ENCODE measurements at regions not wholly inside any gene's neighbourhood (a gene's known extent, or its start where the extent isn't known, plus 50 kb on each side); places are given as distances from the start of the nearest gene placed in this dataset.

DNA sequence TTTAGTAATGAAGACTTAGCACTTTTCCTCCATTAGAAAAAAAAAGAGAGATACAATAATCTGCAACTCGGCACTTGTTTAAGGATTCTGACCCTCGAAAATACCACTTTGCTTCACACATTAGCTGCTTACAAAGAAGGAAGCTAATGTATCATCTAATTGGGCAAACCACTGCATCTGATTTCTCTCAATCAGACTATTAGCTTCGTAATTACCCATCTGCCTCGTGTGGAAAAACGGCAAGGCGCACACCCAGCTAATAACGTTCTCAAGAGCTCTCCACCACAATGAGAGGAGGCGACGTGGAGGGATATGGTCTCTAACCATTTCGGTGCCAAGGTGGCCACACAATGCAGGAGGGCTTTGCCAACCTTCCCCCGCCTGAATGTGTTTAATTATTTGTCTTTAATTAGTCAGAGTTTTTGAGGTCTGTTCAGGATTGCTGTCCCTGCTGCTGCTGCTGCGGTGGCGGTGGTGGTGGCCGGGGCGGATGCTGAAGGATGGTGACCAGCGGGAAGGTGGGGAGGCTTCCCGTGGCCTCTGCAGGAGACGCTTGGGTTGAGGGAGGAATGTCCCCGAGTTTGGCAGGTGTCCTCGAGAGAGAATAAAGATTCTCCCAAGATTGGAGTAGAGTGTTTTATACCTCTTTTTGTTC lies 374.5 kb downstream of the RPS6KC1 start:
- no peak overlapping the region for H3K27ac ChIP-seq (ENCODE audit: insufficient read depth, low read depth, low read length, poor library complexity, severe bottlenecking)
- no peak overlapping the region for H3K4me3 ChIP-seq (ENCODE audit: insufficient read depth, low read depth, low read length)
- WGBS, 2 experiments: 96 to 97% methylated on average over 20 of the region's 20 CpGs
- H3K36me3 ChIP-seq (ENCODE audit: control insufficient read depth, insufficient read depth, low read length): no peaks in the 10 kb centered on the region
- no peaks in the 10 kb centered on the region for H3K27me3 ChIP-seq (ENCODE audit: control insufficient read depth, insufficient read depth, low read length, poor library complexity, severe bottlenecking)
- H3K4me1 ChIP-seq (ENCODE audit: control insufficient read depth, insufficient read depth, low read length): peaks cover 22% of the 10 kb centered on the region
- no peaks in the 10 kb centered on the region for H3K9me3 ChIP-seq (ENCODE audit: control insufficient read depth, low read length)

DNA sequence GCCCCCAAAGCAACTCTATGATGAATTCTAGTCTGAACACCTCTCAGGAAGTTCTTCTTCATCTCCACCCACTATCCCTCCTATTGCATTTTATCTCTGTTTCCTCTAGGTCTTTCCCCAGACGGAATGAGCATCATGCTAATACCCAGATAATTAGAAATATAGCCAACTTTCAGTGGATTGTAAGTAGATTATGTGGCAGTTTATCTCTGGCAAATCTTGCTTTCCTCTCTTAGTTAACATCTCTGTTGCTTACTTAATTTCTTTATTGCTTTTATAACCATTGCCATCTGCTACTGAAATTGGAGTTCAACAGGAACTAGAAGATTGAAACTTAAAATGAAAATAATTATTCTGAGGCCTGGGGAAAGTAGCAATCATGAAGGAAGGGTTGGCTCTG lies 378.6 kb downstream of the RPS6KC1 start:
- Histone ChIP-seq H3K4me3 (ENCODE audit: insufficient read depth, low read depth, low read length) (no peak overlapping the region), H3K4me1 (ENCODE audit: control insufficient read depth, insufficient read depth, low read length) (peaks cover 4% of the 10 kb centered on the region), H3K9me3 (ENCODE audit: control insufficient read depth, low read length) (no peaks in the 10 kb centered on the region), H3K27me3 (ENCODE audit: control insufficient read depth, insufficient read depth, low read length, poor library complexity, severe bottlenecking) (no peaks in the 10 kb centered on the region), H3K27ac (ENCODE audit: insufficient read depth, low read depth, low read length, poor library complexity, severe bottlenecking) (no peak overlapping the region), H3K36me3 (ENCODE audit: control insufficient read depth, insufficient read depth, low read length) (no peaks in the 10 kb centered on the region)
- WGBS, 2 experiments: 100% methylated on average over 1 of the region's 1 CpG; no CpG with 5 or more reads in 1 of the 2 experiments

DNA sequence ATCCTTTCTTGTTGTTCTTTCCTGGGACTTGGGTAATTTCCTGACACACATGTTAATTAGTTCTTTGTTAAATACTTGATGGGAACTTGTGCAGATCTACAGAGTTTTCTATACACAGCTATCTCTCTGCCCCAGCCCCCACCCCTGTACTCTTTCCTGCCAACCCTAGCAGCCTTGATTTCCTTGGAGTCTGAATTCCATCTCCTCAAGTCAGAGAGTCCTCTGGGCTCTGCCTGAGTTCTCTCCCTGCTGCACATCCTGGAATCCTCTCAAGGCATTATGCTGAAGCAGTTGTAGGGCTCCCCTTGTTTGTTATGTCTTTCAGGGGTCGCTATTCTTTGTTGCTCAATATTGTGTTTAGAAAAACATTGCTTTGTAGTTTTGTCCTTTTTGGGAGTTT lies 384.7 kb downstream of the RPS6KC1 start:
- H3K4me1 ChIP-seq (ENCODE audit: control insufficient read depth, insufficient read depth, low read length): no peaks in the 10 kb centered on the region
- 68 to 76% methylated on average over 1 of the region's 1 CpG for WGBS, 2 experiments
- H3K27ac ChIP-seq (ENCODE audit: insufficient read depth, low read depth, low read length, poor library complexity, severe bottlenecking): no peak overlapping the region

DNA sequence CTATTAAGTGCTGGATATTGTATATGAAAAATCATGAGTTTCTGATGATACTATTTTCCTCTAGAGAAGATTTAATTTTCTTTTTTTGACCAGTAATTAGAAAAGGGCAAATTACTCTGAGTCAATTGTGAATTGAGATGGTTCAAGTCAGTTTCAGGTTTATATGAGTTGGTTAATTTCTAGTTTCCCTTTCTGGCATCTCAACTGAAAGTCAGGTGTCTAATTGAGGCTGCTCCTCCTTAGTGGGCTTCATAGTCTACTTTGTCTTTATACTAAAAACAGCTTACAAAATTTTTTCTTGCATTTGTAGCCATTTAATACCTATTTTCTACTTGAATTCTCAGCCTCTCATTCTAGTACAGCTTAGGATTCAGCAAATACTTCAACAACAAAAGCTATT lies 387.3 kb downstream of the RPS6KC1 start:
- H3K27ac ChIP-seq (ENCODE audit: insufficient read depth, low read depth, low read length, poor library complexity, severe bottlenecking): no peak overlapping the region
- H3K4me3 ChIP-seq (ENCODE audit: insufficient read depth, low read depth, low read length): no peak overlapping the region
- no peaks in the 10 kb centered on the region for H3K36me3 ChIP-seq (ENCODE audit: control insufficient read depth, insufficient read depth, low read length)
- no peaks in the 10 kb centered on the region for H3K27me3 ChIP-seq (ENCODE audit: control insufficient read depth, insufficient read depth, low read length, poor library complexity, severe bottlenecking)
- H3K9me3 ChIP-seq (ENCODE audit: control insufficient read depth, low read length): no peaks in the 10 kb centered on the region
- no peaks in the 10 kb centered on the region for H3K4me1 ChIP-seq (ENCODE audit: control insufficient read depth, insufficient read depth, low read length)

More for the DNA sequence above, 384.7 kb downstream of the RPS6KC1 start:
- H3K27me3 ChIP-seq (ENCODE audit: control insufficient read depth, insufficient read depth, low read length, poor library complexity, severe bottlenecking): no peaks in the 10 kb centered on the region
- H3K9me3 ChIP-seq (ENCODE audit: control insufficient read depth, low read length): no peaks in the 10 kb centered on the region
- H3K4me3 ChIP-seq (ENCODE audit: insufficient read depth, low read depth, low read length): no peak overlapping the region
- H3K36me3 ChIP-seq (ENCODE audit: control insufficient read depth, insufficient read depth, low read length): no peaks in the 10 kb centered on the region

DNA sequence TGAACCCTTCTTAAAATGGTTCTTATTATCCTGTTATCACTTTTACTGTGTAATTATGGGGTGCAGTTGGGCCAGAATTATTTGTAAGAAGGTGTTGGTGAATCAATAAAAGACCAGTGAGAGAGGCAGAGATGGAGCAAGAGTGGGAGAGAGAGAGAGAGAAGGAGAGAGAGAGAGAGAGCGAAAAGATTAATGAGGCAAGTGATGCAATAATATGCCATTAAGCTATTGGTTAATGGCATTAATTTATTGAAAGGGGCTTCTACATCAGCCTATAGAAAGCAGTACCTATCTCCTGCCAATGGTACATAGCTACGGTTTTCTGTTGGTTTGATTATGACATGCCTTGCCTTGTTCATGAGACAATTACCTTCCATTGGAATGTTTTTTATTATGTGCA lies 388.7 kb downstream of the RPS6KC1 start:
- H3K27me3 ChIP-seq (ENCODE audit: control insufficient read depth, insufficient read depth, low read length, poor library complexity, severe bottlenecking): no peaks in the 10 kb centered on the region
- H3K27ac ChIP-seq (ENCODE audit: insufficient read depth, low read depth, low read length, poor library complexity, severe bottlenecking): no peak overlapping the region
- H3K4me3 ChIP-seq (ENCODE audit: insufficient read depth, low read depth, low read length): no peak overlapping the region
- WGBS, 2 experiments: 90 to 93% methylated on average over 1 to 2 of the region's 2 CpGs
- H3K9me3 ChIP-seq (ENCODE audit: control insufficient read depth, low read length): no peaks in the 10 kb centered on the region
- H3K36me3 ChIP-seq (ENCODE audit: control insufficient read depth, insufficient read depth, low read length): no peaks in the 10 kb centered on the region
- no peaks in the 10 kb centered on the region for H3K4me1 ChIP-seq (ENCODE audit: control insufficient read depth, insufficient read depth, low read length)

DNA sequence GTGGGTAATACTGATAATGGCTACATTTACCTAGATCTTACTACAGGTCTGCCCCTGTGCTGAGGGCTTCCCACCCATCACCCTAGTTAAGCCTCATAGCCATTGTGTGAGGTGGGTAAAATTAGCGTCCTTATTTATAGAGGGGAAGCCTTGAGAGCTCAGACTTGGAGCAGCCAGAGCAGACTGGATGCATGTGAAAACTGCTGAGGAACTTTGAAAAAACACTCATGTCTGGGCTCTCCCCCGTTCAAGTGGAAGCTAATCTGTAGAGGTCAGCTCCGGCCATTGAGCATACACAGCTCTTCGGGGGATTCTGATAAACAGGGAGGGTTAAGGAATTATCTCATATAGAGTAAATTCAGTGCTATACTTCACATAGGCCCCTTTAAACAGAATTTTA lies 389.7 kb downstream of the RPS6KC1 start:
- 61 to 74% methylated on average over 3 to 4 of the region's 4 CpGs for WGBS, 2 experiments
- Histone ChIP-seq H3K4me3 (ENCODE audit: insufficient read depth, low read depth, low read length) (no peak overlapping the region), H3K27me3 (ENCODE audit: control insufficient read depth, insufficient read depth, low read length, poor library complexity, severe bottlenecking) (no peaks in the 10 kb centered on the region)

DNA sequence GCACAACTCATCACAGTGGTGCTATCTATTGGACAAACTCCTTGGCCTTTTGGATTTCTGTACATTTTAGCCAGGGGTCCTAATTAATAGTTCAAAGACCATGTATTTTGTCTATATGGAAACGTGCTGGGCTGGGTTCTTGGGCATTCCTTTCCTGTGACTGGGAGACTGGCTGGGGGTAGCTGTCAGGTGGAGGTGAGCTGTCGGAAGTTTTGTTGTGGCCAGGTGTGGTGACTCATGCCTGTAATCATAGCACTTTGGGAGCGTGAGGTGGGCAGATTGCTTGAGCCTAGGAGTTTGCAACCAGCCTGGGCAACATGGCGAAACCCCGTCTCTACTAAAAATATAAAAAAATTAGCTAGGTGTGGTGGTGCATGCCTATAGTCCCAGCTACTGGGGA lies 392.4 kb downstream of the RPS6KC1 start:
- Histone ChIP-seq H3K27me3 (ENCODE audit: control insufficient read depth, insufficient read depth, low read length, poor library complexity, severe bottlenecking) (no peaks in the 10 kb centered on the region), H3K4me1 (ENCODE audit: control insufficient read depth, insufficient read depth, low read length) (no peaks in the 10 kb centered on the region), H3K36me3 (ENCODE audit: control insufficient read depth, insufficient read depth, low read length) (no peaks in the 10 kb centered on the region), H3K27ac (ENCODE audit: insufficient read depth, low read depth, low read length, poor library complexity, severe bottlenecking) (no peak overlapping the region), H3K4me3 (ENCODE audit: insufficient read depth, low read depth, low read length) (no peak overlapping the region), H3K9me3 (ENCODE audit: control insufficient read depth, low read length) (no peaks in the 10 kb centered on the region)
- WGBS, 2 experiments: 88 to 91% methylated on average over 5 of the region's 5 CpGs

More for the DNA sequence above, 389.7 kb downstream of the RPS6KC1 start:
- no peaks in the 10 kb centered on the region for H3K4me1 ChIP-seq (ENCODE audit: control insufficient read depth, insufficient read depth, low read length)
- H3K9me3 ChIP-seq (ENCODE audit: control insufficient read depth, low read length): no peaks in the 10 kb centered on the region
- no peaks in the 10 kb centered on the region for H3K36me3 ChIP-seq (ENCODE audit: control insufficient read depth, insufficient read depth, low read length)
- H3K27ac ChIP-seq (ENCODE audit: insufficient read depth, low read depth, low read length, poor library complexity, severe bottlenecking): no peak overlapping the region

DNA sequence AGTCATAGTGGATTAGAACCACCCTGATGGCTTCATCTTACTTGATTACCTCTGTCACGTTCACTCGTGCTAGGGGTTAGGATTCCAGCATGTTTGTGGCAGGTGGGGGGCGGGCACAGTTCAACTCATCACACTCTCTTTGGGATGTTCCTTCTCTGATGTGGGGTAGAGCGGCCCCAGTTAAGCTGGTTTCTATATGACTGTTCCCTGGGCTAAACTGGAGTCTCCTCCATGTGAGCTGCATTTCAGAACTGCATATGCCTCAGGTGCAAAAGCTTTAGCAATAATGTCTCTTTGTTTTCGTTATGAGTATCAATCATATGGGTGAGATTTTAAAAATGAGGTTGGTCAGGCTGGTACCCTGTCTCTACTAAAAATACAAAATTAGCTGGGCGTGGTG lies 393.2 kb downstream of the RPS6KC1 start:
- WGBS, 2 experiments: 73% methylated on average over 6 of the region's 6 CpGs
- no peaks in the 10 kb centered on the region for H3K27me3 ChIP-seq (ENCODE audit: control insufficient read depth, insufficient read depth, low read length, poor library complexity, severe bottlenecking)
- H3K9me3 ChIP-seq (ENCODE audit: control insufficient read depth, low read length): no peaks in the 10 kb centered on the region
- H3K27ac ChIP-seq (ENCODE audit: insufficient read depth, low read depth, low read length, poor library complexity, severe bottlenecking): no peak overlapping the region
- H3K4me3 ChIP-seq (ENCODE audit: insufficient read depth, low read depth, low read length): no peak overlapping the region
- H3K36me3 ChIP-seq (ENCODE audit: control insufficient read depth, insufficient read depth, low read length): no peaks in the 10 kb centered on the region
- no peaks in the 10 kb centered on the region for H3K4me1 ChIP-seq (ENCODE audit: control insufficient read depth, insufficient read depth, low read length)

DNA sequence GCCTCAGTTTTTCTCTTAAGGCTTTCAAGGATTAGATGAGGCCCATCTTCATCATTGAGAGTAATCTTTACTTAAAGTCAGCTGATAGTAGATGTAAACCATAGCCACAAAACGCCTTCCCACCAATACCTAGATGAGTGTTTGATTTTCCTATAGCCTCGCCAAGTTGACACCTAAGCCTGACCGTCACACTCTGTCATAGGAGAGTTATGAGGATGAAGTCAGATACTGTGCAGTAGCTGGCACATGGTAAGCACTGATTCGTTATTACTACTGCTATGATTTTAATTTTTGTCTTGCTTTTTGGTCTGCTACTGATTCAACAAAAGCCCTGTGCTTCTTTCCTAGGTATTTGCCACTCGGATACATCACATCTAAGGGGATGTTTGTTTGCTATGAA lies 395.5 kb downstream of the RPS6KC1 start:
- Histone ChIP-seq H3K27me3 (ENCODE audit: control insufficient read depth, insufficient read depth, low read length, poor library complexity, severe bottlenecking) (no peaks in the 10 kb centered on the region), H3K4me1 (ENCODE audit: control insufficient read depth, insufficient read depth, low read length) (peaks cover 3% of the 10 kb centered on the region), H3K4me3 (ENCODE audit: insufficient read depth, low read depth, low read length) (no peak overlapping the region), H3K9me3 (ENCODE audit: control insufficient read depth, low read length) (no peaks in the 10 kb centered on the region), H3K36me3 (ENCODE audit: control insufficient read depth, insufficient read depth, low read length) (no peaks in the 10 kb centered on the region), H3K27ac (ENCODE audit: insufficient read depth, low read depth, low read length, poor library complexity, severe bottlenecking) (no peak overlapping the region)
- WGBS, 2 experiments: 74% methylated on average over 4 to 5 of the region's 5 CpGs

DNA sequence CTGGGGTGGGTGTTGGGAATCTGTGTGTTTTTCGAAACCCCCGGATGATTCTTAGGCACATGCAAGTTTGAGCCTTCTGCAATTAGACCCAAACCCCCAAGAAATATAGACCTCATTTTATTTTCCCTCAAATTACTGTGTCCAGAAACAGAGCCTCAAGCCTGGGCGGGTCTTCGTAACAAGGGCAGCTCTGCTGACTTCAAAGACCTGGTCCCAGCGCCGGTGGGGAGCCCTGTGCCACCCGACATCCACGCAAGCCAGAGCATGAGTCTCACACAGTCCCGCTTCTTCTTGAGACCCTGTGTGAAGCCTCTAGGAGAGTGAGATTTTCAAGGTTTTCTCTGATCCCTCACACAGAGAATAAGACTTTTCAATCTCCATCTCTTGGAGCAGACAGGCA lies 397.3 kb downstream of the RPS6KC1 start:
- WGBS, 2 experiments: 92 to 96% methylated on average over 9 of the region's 9 CpGs
- Histone ChIP-seq H3K9me3 (ENCODE audit: control insufficient read depth, low read length) (no peaks in the 10 kb centered on the region), H3K27me3 (ENCODE audit: control insufficient read depth, insufficient read depth, low read length, poor library complexity, severe bottlenecking) (no peaks in the 10 kb centered on the region), H3K4me1 (ENCODE audit: control insufficient read depth, insufficient read depth, low read length) (peaks cover 15% of the 10 kb centered on the region), H3K36me3 (ENCODE audit: control insufficient read depth, insufficient read depth, low read length) (no peaks in the 10 kb centered on the region), H3K4me3 (ENCODE audit: insufficient read depth, low read depth, low read length) (no peak overlapping the region), H3K27ac (ENCODE audit: insufficient read depth, low read depth, low read length, poor library complexity, severe bottlenecking) (no peak overlapping the region)

DNA sequence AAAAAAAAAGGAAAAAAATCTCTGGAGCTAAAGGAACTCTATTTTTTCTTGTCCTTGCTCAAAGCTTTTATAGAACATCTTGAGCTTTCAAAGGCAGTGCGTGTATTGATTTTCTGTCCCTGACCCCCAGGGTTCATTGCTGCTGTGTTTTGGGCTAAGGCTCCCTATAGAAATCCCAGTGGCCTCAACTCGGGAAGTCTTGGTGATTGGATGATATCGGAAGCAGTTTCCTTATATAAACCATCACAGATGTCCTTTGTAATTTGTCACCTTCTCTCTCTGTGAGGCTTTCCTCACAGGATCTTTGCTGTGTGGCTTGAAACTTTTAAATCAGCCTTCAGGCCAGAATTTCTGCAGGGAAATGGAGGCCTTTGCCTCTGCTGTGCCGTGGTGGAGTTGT lies 397.7 kb downstream of the RPS6KC1 start:
- Histone ChIP-seq H3K4me3 (ENCODE audit: insufficient read depth, low read depth, low read length) (no peak overlapping the region), H3K36me3 (ENCODE audit: control insufficient read depth, insufficient read depth, low read length) (no peaks in the 10 kb centered on the region), H3K27me3 (ENCODE audit: control insufficient read depth, insufficient read depth, low read length, poor library complexity, severe bottlenecking) (no peaks in the 10 kb centered on the region), H3K4me1 (ENCODE audit: control insufficient read depth, insufficient read depth, low read length) (peaks cover 15% of the 10 kb centered on the region), H3K9me3 (ENCODE audit: control insufficient read depth, low read length) (no peaks in the 10 kb centered on the region), H3K27ac (ENCODE audit: insufficient read depth, low read depth, low read length, poor library complexity, severe bottlenecking) (no peak overlapping the region)
- WGBS, 2 experiments: 88 to 98% methylated on average over 4 of the region's 4 CpGs
